CD4-positive, alpha-beta T cell (primary cell): ENCODE measurements at regions not wholly inside any gene's neighbourhood (a gene's known extent, or its start where the extent isn't known, plus 50 kb on each side); places are given as distances from the start of the nearest gene placed in this dataset.

Experiments
- ATAC-seq: fragments of 200-7000 bp; cut with Tn5 transposase; one replicate; pipeline ENCODE4 v1.10.0; 2022; ENCODE audit warnings: mild to moderate bottlenecking; ENCODE audit not compliant: poor library complexity
- CTCF ChIA-PET: fragments of 350-600 bp; sonication (Branson Sonifier 250); formaldehyde crosslinking; loops from one replicate; lab custom pipeline; 2021; ENCODE audit warnings: antibody characterized with exemption, inconsistent platforms; lab: Charles Lee
- POLR2A ChIA-PET: fragments of 350-600 bp; sonication (Branson Sonifier 250); formaldehyde crosslinking; loops from one replicate; lab custom pipeline; 2021; ENCODE audit warnings: antibody characterized with exemption, inconsistent platforms; lab: Charles Lee
- DNase-seq, 14 experiments: peaks; one replicate each; pipeline ENCODE4 v3.0.0-alpha.2; 2013 to 2020; ENCODE audit warnings: mixed read lengths in 2 of 14
- H3K27ac ChIP-seq, 2 donors: one replicate each; pipeline versions ENCODE4 v1.5.1 to v1.7.0; 2013; ENCODE audit warnings: low read length in 2 of 2, low read depth in 1 of 2, mild to moderate bottlenecking in 1 of 2
- H3K27me3 ChIP-seq, 2 experiments: 1 replicate in 1 of 2; 2 replicates in 1 of 2; pipeline versions ENCODE4 v1.6.1 to v1.7.0; 2013; ENCODE audit warnings: low read length in 2 of 2, control low read depth in 1 of 2, mild to moderate bottlenecking in 1 of 2, moderate library complexity in 1 of 2; ENCODE audit not compliant: insufficient read depth in 2 of 2, control insufficient read depth in 1 of 2
- H3K36me3 ChIP-seq: one replicate; pipeline ENCODE4 v1.6.1; 2013; ENCODE audit warnings: low read length, control low read depth; ENCODE audit not compliant: insufficient read depth
- H3K4me1 ChIP-seq: one replicate; pipeline ENCODE4 v1.6.1; 2013; ENCODE audit warnings: low read length, control low read depth; ENCODE audit not compliant: insufficient read depth
- H3K4me3 ChIP-seq: one replicate; pipeline ENCODE4 v1.5.1; 2013; ENCODE audit warnings: mild to moderate bottlenecking, low read length, moderate library complexity
- H3K9me3 ChIP-seq, 2 experiments: 1 replicate in 1 of 2; 2 replicates in 1 of 2; pipeline versions ENCODE4 v1.6.1 to v1.7.0; 2013; ENCODE audit warnings: low read length in 2 of 2, mild to moderate bottlenecking in 2 of 2, control low read depth in 1 of 2, moderate library complexity in 1 of 2; ENCODE audit not compliant: control insufficient read depth in 1 of 2, insufficient read depth in 1 of 2
- H3K27ac Mint-ChIP-seq: one replicate; pipeline ENCODE4 v1.8.0; 2020; ENCODE audit warnings: mixed read lengths
- H3K27me3 Mint-ChIP-seq: one replicate; pipeline ENCODE4 v1.8.0; 2021; ENCODE audit warnings: mixed read lengths
- H3K36me3 Mint-ChIP-seq: one replicate; pipeline ENCODE4 v1.8.0; 2021; ENCODE audit warnings: low read depth, mixed read lengths
- H3K4me1 Mint-ChIP-seq: one replicate; pipeline ENCODE4 v1.8.0; 2021; ENCODE audit warnings: low read depth, mixed read lengths
- H3K4me3 Mint-ChIP-seq: one replicate; pipeline ENCODE4 v1.8.0; 2020; ENCODE audit warnings: mild to moderate bottlenecking, mixed read lengths
- H3K9me3 Mint-ChIP-seq: one replicate; pipeline ENCODE4 v1.8.0; 2020; ENCODE audit warnings: mixed read lengths
- intact Hi-C, 2 experiments: fragments of 100-400 bp; cut with DNase I in 1 of 2; cut with micrococcal nuclease in 1 of 2; formaldehyde crosslinking; loops; one replicate each; pipeline versions ENCODE4 v1.15.1 to v1.9.0; 2023 to 2025; cut with DNase I, micrococcal nuclease
- TF ChIP-seq, protein P1 (sequence below): fragments of 200-600 bp; IDR thresholded peaks from one replicate; pipeline ENCODE4 v1.8.0; 2022; ENCODE audit warnings: antibody characterized with exemption, mild to moderate bottlenecking

- intact Hi-C loops, result no loop called here
- H3K27me3 ChIP-seq, result no peaks in the 10 kb centered on the region
- Mint-ChIP-seq H3K27ac (no peak overlapping the region), H3K9me3 (no peaks in the 10 kb centered on the region), H3K4me3 (no peak overlapping the region), H3K36me3 (no peaks in the 10 kb centered on the region), H3K27me3 (no peaks in the 10 kb centered on the region), H3K4me1 (no peaks in the 10 kb centered on the region)
- no peaks in the 10 kb centered on the region for H3K4me1 ChIP-seq
- ATAC-seq (no peak), DNase-seq (no peak)
- ChIA-PET POLR2A (no interaction called here), CTCF (no interaction called here)
- no peak overlapping the region for H3K4me3 ChIP-seq
- no peak overlapping the region for H3K27ac ChIP-seq
- TF ChIP-seq, protein P1, sequence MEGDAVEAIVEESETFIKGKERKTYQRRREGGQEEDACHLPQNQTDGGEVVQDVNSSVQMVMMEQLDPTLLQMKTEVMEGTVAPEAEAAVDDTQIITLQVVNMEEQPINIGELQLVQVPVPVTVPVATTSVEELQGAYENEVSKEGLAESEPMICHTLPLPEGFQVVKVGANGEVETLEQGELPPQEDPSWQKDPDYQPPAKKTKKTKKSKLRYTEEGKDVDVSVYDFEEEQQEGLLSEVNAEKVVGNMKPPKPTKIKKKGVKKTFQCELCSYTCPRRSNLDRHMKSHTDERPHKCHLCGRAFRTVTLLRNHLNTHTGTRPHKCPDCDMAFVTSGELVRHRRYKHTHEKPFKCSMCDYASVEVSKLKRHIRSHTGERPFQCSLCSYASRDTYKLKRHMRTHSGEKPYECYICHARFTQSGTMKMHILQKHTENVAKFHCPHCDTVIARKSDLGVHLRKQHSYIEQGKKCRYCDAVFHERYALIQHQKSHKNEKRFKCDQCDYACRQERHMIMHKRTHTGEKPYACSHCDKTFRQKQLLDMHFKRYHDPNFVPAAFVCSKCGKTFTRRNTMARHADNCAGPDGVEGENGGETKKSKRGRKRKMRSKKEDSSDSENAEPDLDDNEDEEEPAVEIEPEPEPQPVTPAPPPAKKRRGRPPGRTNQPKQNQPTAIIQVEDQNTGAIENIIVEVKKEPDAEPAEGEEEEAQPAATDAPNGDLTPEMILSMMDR, result no peak
- H3K9me3 ChIP-seq, result peaks cover 0 to 4% of the 10 kb centered on the region in 2 experiments
- H3K36me3 ChIP-seq, result no peaks in the 10 kb centered on the region
Measured at GRCh38 chr11:91258876-91259275, 965.7 kb upstream of the FAT3 start.

GRCh38 chr11:91257667-91258066, 967.0 kb upstream of the FAT3 start:
- no peaks in the 10 kb centered on the region for H3K27me3 ChIP-seq
- TF ChIP-seq, protein P1, result no peak
- Mint-ChIP-seq H3K9me3 (no peaks in the 10 kb centered on the region), H3K4me3 (no peak overlapping the region), H3K27me3 (no peaks in the 10 kb centered on the region), H3K27ac (no peak overlapping the region), H3K4me1 (no peaks in the 10 kb centered on the region), H3K36me3 (no peaks in the 10 kb centered on the region)
- POLR2A ChIA-PET, result no interaction called here
- no peaks in the 10 kb centered on the region for H3K4me1 ChIP-seq
- no peaks in the 10 kb centered on the region for H3K36me3 ChIP-seq
- ATAC-seq (no peak), DNase-seq (no peak)
- no peak overlapping the region for H3K27ac ChIP-seq
- peaks cover 0 to 4% of the 10 kb centered on the region in 2 experiments for H3K9me3 ChIP-seq
- no peak overlapping the region for H3K4me3 ChIP-seq
- intact Hi-C loops, result no loop called here
- CTCF ChIA-PET, result no interaction called here

- ChIA-PET CTCF (no interaction called here), POLR2A (no interaction called here)
- no peak for ATAC-seq
- no peak overlapping the region for H3K4me3 ChIP-seq
- Mint-ChIP-seq H3K36me3 (no peaks in the 10 kb centered on the region), H3K4me1 (no peaks in the 10 kb centered on the region), H3K27me3 (no peaks in the 10 kb centered on the region), H3K27ac (no peak overlapping the region), H3K9me3 (no peaks in the 10 kb centered on the region), H3K4me3 (no peak overlapping the region)
- intact Hi-C loops, result no loop called here
- H3K27ac ChIP-seq, result no peak overlapping the region
- peak in 3 of 14 experiments; percentile 3 to 13 (median 9) for DNase-seq
- no peaks in the 10 kb centered on the region for H3K36me3 ChIP-seq
- H3K27me3 ChIP-seq, result no peaks in the 10 kb centered on the region
- no peaks in the 10 kb centered on the region for H3K4me1 ChIP-seq
- H3K9me3 ChIP-seq, result no peaks in the 10 kb centered on the region
- TF ChIP-seq, protein P1, result peak; percentile 37
Measured at GRCh38 chr11:91248199-91248807, 976.3 kb upstream of the FAT3 start.
